ENCODE measurements at regions not wholly inside any gene's neighbourhood (a gene's known extent, or its start where the extent isn't known, plus 50 kb on each side); places are given as distances from the start of the nearest gene placed in this dataset.

DNA sequence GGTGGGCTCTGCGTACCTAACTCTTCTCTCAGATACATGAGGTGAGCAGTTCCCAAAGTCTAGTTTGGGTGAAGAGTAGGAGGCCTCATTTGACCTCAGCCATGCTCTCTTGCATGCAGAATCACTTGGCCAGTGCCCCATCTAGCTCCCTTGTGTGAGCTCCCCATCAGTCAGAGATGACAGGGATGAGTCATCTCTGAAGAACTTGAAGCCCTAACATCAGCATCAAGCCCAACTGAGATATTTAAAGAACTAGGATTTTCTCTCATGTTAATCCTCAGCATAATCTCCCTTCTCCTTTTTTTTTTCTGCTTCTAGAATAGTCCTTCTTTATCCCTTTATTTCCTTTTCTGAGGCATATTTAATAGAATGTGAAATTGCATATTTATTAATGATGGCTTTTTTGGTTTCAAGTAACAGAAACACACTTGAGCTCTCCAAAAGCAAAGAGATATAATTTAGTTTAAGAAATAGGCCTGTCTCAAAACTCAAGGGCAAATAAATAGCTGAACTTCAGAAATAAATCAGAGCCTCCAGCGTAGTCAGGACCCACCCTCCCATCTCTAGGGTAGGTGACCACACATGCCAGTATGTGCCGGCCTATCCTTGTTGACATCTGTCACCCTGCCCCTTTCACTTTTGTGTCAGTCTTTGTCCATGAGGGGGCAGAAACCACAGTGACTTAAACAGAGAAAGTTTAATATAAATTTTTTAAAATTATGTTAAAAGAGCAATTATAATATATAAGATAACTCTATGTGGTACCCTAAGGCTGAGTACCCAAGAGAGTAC, 112.3 kb downstream of the TSEN15 start:
- TF ChIP-seq CTCF (IDR thresholded peaks at IDR 0.05 in 8 of 11, conservative IDR thresholded peaks at IDR 0.05 in 3 of 11) (no peak), POLR2A (IDR thresholded peaks at IDR 0.05) (no peak), POLR2AphosphoS5 (IDR thresholded peaks at IDR 0.05) (no peak)

Measured in spleen (tissue), 7 donors.